MCF 10A (cell line): ENCODE measurements at regions not wholly inside any gene's neighbourhood (a gene's known extent, or its start where the extent isn't known, plus 50 kb on each side); places are given as distances from the start of the nearest gene placed in this dataset.

Source experiments
- BruUV-seq: library from RNA; stranded (reverse); fragments of 400-500 nt; replicated peaks from 2 replicates; lab custom pipeline; 2021; lab: Mats Ljungman, UMichigan
- CTCF ChIA-PET: fragments of 300-600 bp; sonication (Branson Sonifier 250); formaldehyde crosslinking; extraction: SDS; loops from one replicate; lab custom pipeline; 2021; ENCODE audit warnings: antibody characterized with exemption, inconsistent platforms; lab: Yijun Ruan, JAX
- POLR2A ChIA-PET: fragments of 300-600, 350-650 bp; sonication (Branson Sonifier 250); formaldehyde crosslinking; extraction: SDS; loops from one replicate; lab custom pipeline; 2020; ENCODE audit warnings: antibody characterized with exemption, inconsistent platforms; lab: Yijun Ruan, JAX
- DNase-seq: peaks from one replicate; pipeline ENCODE4 v3.0.0-alpha.2; 2018; ENCODE audit not compliant: unreplicated experiment
- H3K27ac Mint-ChIP-seq: one replicate; pipeline ENCODE4 v1.8.0; 2022; ENCODE audit warnings: mild to moderate bottlenecking, low read depth, mixed read lengths; ENCODE audit not compliant: unreplicated experiment
- H3K27me3 Mint-ChIP-seq: one replicate; pipeline ENCODE4 v1.8.0; 2022; ENCODE audit warnings: mixed read lengths; ENCODE audit not compliant: insufficient read depth, unreplicated experiment
- H3K36me3 Mint-ChIP-seq: one replicate; pipeline ENCODE4 v1.8.0; 2022; ENCODE audit warnings: mild to moderate bottlenecking, moderate library complexity, mixed read lengths; ENCODE audit not compliant: insufficient read depth, unreplicated experiment
- H3K4me1 Mint-ChIP-seq: one replicate; pipeline ENCODE4 v1.8.0; 2022; ENCODE audit warnings: mixed read lengths; ENCODE audit not compliant: insufficient read depth, unreplicated experiment
- H3K4me3 Mint-ChIP-seq: one replicate; pipeline ENCODE4 v1.8.0; 2022; ENCODE audit warnings: mild to moderate bottlenecking, moderate library complexity, mixed read lengths; ENCODE audit not compliant: unreplicated experiment
- H3K9me3 Mint-ChIP-seq: one replicate; pipeline ENCODE4 v1.8.0; 2022; ENCODE audit warnings: mixed read lengths; ENCODE audit not compliant: unreplicated experiment
- CTCF ChIP-seq: fragments of 200-600 bp; IDR thresholded peaks from one replicate; pipeline ENCODE4 v1.8.0; 2022; ENCODE audit warnings: antibody characterized with exemption, mild to moderate bottlenecking; ENCODE audit not compliant: unreplicated experiment
- intact Hi-C: fragments of 100-400 bp; cut with micrococcal nuclease; formaldehyde crosslinking; loops from 2 replicates; pipeline ENCODE4 v1.14.1; 2022

GRCh38 chr1:198934426-198934825 lies 295.6 kb downstream of the PTPRC start:
- no peak overlapping the region for H3K4me3 Mint-ChIP-seq
- no peaks in the 10 kb centered on the region for H3K9me3 Mint-ChIP-seq

GRCh38 chr1:198934901-198935305 lies 296.1 kb downstream of the PTPRC start:
- no peaks in the 10 kb centered on the region for H3K9me3 Mint-ChIP-seq
- H3K4me3 Mint-ChIP-seq = no peak overlapping the region
- POLR2A ChIA-PET = interaction anchor here (0.6 to 6.8 kb wide), 22 partner anchors 8 to 633 kb away, joined by 3 to 502 read pairs (median 5); no protein-coding TSS in a partner anchor
- no peak for TF ChIP-seq CTCF
- DNase-seq = no peak
- H3K27ac Mint-ChIP-seq = no peak overlapping the region
- BruUV-seq = no TSS peak
- no peaks in the 10 kb centered on the region for H3K27me3 Mint-ChIP-seq
- CTCF ChIA-PET = interaction anchor here (0.6 to 6.3 kb wide), 5 partner anchors 9 to 178 kb away, joined by 3 to 65 read pairs (median 12); no protein-coding TSS in a partner anchor
- peaks cover 12% of the 10 kb centered on the region for H3K4me1 Mint-ChIP-seq
- intact Hi-C loops = loop anchor here (1.0 to 5.0 kb wide), 6 partner anchors 32 to 617 kb away; no protein-coding TSS in a partner anchor
- no peaks in the 10 kb centered on the region for H3K36me3 Mint-ChIP-seq

More at GRCh38 chr1:198934426-198934825, 295.6 kb downstream of the PTPRC start:
- TSS peak; percentile 30 for BruUV-seq
- H3K4me1 Mint-ChIP-seq = peaks cover 17% of the 10 kb centered on the region
- DNase-seq = peak; percentile 30
- H3K27me3 Mint-ChIP-seq = no peaks in the 10 kb centered on the region
- ChIA-PET POLR2A (interaction anchor here (0.5 to 6.8 kb wide), 10 partner anchors 9 to 633 kb away, joined by 3 to 502 read pairs (median 6); no protein-coding TSS in a partner anchor), CTCF (interaction anchor here (1.2 to 6.3 kb wide), 4 partner anchors 9 to 56 kb away, joined by 3 to 65 read pairs (median 9); no protein-coding TSS in a partner anchor)
- TF ChIP-seq CTCF = no peak
- intact Hi-C loops = loop anchor here (2.0 kb wide), 2 partner anchors 32 to 528 kb away; no protein-coding TSS in a partner anchor
- no peak overlapping the region for H3K27ac Mint-ChIP-seq
- no peaks in the 10 kb centered on the region for H3K36me3 Mint-ChIP-seq

GRCh38 chr1:198935306-198935921 lies 296.6 kb downstream of the PTPRC start:
- no peaks in the 10 kb centered on the region for H3K27me3 Mint-ChIP-seq
- BruUV-seq = no TSS peak
- H3K4me1 Mint-ChIP-seq = peaks cover 7% of the 10 kb centered on the region
- ChIA-PET POLR2A (interaction anchor here (0.7 to 6.8 kb wide), 25 partner anchors 8 to 1176 kb away, joined by 3 to 502 read pairs (median 5); no protein-coding TSS in a partner anchor), CTCF (interaction anchor here (0.6 to 6.3 kb wide), 13 partner anchors 10 to 486 kb away, joined by 3 to 65 read pairs (median 4); no protein-coding TSS in a partner anchor)
- H3K27ac Mint-ChIP-seq = no peak overlapping the region
- H3K4me3 Mint-ChIP-seq = no peak overlapping the region
- intact Hi-C loops = loop anchor here (1.0 to 5.0 kb wide), 6 partner anchors 33 to 617 kb away; no protein-coding TSS in a partner anchor
- TF ChIP-seq CTCF = no peak
- peak; percentile 100 for DNase-seq
- no peaks in the 10 kb centered on the region for H3K36me3 Mint-ChIP-seq
- H3K9me3 Mint-ChIP-seq = no peaks in the 10 kb centered on the region
